CD4-positive, alpha-beta T cell treated with Interleukin-12 subunit alpha and Interleukin-12 subunit beta, for 1 hour (primary cell): ENCODE measurements at regions not wholly inside any gene's neighbourhood (a gene's known extent, or its start where the extent isn't known, plus 50 kb on each side); places are given as distances from the start of the nearest gene placed in this dataset.
"Not testable (repeated sequence)": the region's sequence is repeated elsewhere in the genome, so short reads cannot be mapped to it uniquely, and the experiment has no call there.

ENCODE experiments used
- DNase-seq: peaks from one replicate; pipeline ENCODE4 v3.0.0-alpha.2; 2020

DNA sequence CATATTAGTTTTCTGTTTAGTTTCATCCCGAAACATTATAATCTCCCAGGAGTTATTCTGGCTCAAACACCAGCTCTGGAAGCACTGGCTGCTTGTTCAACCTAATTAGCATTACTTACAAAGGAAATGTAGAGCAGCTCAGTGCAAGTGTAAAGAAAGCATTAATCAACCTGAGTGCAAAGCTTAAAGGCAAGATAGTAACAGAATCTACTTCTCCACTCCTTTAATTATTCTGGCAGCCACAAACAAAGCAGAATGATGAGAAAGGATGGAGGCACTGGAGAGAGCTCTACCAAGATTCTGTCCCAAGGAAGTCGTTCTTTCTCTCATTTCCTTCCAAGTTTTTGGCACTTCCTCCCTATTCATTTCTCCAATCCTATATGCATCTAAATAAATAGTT lies 1384.0 kb downstream of the ZPLD1 start:
- no peak for DNase-seq

DNA sequence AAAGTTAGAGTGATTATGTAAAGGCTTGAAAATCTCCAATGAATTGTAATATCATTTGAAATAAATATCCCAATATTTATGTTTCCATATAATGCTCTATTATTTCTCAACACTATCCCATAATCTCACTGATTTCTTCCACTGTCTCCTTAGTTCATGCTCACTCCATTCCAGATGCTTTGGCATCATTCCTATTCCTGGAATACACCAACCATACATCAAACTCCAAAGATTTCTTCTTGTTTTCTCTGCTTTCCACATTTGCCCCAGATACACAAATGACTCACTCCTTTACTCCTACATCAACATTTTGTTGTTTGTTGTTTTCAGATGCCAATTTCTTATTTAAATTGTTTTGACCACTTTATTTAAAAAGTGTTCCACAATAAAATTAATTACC lies 1390.8 kb downstream of the ZPLD1 start:
- DNase-seq: no peak

DNA sequence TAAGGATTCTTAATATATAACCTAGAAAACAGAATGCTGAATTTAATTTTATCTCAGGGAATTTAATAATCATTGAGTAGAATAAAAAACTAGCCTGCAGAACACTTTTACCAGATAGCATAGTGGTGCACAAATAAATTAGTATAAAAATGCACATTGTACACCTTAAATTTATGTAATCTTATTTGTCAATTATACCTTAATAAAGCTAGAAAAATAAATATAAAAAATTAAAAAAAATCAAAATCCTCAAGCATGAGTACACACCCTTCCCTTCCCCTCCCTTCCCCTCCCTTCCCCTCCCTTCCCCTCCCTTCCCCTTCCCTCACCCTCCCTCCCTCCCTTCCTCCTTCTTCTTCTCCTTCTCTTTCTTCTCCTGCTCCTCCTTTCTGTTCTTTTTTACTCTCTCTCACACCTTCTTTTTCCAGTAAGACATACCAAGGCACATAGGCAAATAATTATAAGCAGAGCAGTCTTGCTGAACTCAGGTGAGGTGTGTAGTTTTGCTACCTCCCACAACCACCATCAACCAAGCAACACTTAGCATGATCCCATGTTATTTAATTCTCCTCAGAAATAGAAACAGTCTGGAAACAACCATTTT lies 1395.0 kb downstream of the ZPLD1 start:
- DNase-seq: no peak

DNA sequence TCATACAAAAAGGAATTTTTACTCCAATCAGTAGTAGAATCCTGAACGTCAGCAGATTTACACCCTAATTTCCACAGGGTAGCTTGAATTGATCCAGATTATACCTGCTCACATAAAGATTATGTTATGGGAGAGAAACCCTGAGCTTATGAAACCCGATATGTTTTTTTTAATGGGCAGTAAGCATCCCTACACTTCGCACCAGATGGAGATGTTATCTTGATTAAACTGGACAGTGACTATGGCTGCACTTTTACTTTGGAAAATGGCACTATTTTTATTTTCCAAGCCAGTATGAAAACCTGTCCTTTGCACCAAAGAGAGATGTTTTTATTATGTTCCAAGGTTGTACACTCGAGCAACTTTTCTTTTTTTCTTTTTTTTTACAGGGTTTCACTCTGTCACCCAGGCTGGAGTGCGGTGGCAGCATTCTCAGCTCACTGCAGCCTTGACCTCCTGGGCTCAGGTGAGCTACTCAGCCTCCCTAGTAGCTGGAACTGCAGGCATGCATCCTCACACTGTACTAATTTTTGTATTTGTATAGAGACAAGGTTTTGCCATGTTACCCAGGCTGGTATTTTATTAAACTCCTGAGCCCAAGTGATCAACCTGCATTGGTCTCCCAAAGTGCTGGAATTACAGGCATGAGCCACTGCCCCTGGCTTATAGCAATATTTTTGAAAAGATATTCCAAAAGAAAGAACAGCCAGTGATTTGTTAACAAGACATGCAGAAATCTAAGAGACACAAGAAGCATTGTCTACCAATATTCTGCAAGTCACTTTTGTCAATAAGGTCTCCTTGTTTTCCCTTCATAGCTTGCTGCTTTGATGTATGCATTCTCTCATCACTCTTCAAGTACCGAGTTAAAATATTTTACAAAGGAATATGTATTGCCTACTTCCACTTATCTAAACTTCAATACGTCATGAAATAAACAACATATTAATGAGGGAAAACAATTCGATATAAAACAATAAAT lies 1412.6 kb downstream of the ZPLD1 start:
- DNase-seq: no peak

DNA sequence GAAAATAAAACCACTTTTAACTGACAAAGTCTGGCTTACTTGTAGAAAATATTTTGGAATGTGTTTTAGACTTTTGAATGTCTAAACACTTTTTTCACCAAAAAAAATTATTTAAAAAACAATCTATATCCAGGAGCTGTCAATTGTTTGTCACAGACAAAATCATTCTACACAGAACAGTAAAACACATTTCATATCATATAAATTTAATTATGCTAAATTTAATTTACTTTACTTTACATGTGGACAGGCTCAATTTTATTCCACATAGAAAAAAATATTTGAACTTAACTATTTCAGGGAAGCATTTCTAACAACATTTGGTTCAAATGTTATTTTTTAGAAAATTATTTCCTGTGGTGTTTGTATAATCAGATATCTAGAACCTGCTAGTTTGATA lies 1417.0 kb downstream of the ZPLD1 start:
- no peak for DNase-seq

DNA sequence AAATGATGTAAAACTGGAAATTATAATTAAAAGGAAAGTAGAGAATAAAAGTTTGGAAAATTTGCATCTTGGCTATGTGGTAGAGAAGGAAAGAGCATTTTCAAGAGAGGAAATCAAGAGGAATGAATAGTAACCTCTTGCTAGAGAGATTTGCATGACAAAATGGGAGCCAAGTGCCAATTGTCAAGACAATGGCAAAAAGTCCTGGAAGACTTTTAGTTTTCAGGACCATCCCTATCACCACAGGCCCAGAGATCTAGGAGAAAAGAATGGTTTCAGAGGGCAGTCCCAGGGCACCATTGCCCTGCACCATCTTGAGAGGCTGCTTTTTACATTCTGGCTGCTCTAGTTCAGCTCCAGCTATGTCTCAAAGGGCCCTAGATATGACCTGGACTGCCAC lies 1427.6 kb downstream of the ZPLD1 start:
- no peak for DNase-seq

DNA sequence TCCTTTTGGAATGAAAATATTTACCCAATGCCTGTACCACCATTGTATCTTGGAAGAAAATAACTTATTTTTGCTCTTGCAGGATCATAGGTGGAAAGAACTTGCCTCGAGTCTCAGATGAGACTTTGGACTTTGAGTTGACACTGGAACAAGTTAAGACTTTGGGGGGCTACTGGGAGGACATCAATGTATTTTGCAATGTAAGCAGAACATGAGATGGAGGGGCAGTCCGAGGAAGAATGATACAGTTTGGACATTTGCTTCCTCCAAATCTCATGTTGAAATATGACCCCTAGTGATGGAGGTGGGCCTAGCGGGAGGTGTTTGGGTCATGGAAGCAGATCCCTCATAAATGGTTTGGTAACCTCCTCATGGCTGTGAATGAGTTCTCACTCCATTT lies 1428.6 kb downstream of the ZPLD1 start:
- DNase-seq: no peak

DNA sequence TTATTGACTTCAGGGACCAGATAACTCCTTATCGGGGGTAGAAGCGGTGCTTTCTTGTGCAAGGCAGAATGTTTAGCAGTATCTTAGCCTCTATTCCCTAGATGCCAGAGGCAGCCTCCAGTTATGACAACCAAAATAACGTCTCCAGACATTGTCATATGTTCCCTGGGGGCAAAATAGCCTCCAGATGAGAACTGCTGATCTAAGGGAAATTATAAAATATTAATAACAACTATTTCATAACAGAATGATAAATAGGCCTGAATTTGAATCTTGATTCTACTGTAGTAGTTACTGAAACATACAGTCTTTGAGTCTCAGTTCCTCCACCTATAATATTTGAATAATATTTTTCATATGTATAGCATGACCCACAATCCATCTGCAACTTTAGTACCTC lies 1431.3 kb downstream of the ZPLD1 start:
- DNase-seq: no peak

DNA sequence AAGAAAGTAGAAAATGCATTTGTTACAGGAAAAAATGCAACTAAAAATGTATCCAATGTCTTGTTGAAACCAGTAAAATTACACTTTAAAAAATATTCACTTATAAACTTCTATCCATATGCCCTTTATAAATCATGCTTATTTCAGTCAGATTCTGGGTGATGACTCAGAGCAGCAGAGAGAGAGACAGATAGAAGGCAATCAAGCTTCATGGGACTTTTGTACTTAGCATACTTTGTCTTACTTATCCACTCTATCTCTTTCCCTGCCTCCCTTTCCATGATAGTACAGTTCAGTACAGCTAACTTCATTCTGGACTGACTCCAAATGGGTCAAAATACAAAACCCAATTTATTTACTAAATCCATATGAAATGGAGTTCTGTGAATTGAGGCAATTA lies 1438.2 kb downstream of the ZPLD1 start:
- DNase-seq: no peak

DNA sequence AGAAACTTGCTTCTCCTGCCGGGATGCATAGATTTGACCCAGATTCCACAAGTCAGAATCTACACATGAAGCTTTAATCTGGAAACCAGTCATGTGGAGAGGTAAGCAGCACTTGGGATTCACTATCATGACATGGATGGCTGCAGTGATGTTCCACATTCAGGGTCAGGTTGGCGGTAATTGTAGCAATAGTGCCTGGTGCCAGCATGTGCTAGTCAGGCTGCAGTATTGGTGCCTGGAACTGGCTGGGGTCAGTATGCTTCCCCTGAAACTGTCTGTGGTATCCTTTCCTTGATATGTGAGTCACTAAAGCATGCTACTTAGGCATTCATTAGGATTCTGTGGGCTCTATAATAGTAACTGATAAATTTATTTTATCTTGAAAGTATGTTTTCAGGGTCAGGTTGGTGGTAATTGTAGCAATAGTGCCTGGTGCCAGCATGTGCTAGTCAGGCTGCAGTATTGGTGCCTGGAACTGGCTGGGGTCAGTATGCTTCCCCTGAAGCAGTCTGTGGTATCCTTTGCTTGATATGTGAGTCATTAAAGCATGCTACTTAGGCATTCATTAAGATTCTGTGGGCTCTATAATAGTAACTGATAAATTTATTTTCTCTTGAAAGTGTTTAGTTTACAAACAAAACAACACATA lies 1439.2 kb downstream of the ZPLD1 start:
- no peak for DNase-seq

DNA sequence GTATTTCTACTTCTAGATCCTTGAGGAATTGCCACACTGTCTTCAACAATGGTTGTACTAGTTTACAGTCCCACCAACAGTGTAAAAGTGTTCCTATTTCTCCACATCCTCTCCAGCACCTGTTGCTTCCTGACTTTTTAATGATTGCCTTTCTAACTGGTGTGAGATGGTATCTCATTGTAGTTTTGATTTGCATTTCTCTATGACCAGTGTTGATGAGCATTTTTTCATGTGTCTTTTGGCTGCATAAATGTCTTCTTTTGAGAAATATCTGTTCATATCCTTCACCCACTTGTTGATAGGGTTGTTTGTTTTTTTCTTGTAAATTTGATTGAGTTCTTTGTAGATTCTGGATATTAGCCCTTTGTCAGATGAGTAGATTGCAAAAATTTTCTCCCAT lies 1447.0 kb downstream of the ZPLD1 start:
- not testable (repeated sequence) for DNase-seq

DNA sequence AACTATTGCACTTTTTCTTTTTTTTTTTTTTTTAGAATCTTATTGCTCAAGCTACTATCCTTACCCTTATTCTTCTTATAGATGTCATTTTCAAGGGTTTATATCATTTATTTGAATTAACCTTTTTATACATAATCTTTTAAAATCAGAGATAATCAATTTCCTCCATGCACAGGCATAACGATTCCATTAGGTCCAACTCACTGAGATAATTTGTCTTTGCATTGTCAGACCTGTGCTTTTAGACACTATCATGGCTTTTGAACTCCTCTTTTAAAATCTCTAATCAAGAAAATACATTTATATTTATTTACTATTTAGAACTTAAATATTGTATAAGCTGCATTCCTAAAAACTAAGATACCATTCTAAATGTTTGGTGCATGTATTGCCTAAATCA lies 1454.9 kb downstream of the ZPLD1 start:
- DNase-seq: no peak

DNA sequence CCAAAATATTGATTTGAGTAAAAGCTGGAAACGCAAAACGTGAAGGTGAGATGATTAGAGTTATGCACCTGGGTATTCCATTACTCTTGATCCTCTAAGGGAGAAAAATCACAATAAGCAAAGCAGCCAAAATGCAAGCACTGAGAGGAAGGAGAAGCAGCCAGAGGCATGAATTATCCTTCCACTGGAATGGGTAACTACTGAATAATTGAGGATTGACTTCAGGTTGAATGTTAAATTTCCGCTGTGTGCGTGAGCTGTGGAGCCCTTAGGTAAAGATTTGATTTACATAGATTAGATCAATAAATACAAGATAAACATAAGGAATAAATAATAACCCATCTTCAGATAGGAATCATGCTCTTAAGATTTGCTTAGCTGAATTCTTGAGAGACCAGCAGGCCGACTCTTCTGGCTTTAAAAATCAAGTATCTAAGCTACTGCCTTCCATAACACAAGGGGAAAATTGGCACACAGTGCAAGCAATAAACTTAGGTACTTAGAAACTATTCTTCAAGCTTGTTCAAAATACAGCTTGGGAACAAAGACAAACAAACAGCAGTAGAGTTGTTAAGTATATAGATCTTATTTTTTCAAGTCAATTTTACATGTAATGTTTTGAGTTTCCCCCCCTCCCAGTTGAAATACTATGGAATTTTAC lies 1459.5 kb downstream of the ZPLD1 start:
- no peak for DNase-seq

DNA sequence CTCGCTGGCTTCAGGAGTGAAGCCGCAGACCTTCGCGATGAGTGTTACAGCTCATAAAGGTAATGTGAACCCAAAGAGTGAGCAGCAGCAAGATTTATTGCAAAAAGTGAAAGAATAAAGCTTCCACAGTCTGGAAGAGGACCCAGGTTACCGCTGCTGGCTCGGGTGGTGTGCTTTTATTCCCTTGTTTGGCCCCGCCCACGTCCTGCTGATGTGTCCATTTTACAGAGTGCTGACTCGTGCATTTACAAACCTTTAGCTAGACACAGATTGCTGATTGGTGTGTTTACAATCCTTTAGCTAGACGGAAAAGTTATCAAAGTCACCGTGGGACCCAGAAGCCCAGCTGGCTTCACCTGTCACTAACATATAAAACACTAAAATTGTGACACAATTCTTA lies 1464.5 kb downstream of the ZPLD1 start:
- no peak for DNase-seq

DNA sequence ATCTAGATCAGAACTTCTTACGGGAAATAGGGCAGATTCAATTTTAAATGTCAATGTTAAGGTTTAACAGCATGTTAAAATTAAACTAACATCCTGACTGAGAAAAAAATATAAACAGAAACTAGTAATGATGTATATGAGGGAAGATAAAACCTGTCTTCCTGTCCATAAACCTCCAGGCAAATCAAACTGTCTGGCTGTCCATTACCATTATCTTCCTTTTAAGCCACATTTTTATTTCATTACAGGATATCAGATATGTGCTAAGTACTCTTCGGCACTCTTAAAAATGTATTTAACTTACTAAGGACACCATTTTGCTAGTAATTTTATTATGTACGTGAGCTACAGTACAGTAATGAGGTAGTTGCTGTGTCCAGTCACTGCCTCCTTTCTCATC lies 1461.7 kb upstream of the ALCAM start:
- DNase-seq: no peak

DNA sequence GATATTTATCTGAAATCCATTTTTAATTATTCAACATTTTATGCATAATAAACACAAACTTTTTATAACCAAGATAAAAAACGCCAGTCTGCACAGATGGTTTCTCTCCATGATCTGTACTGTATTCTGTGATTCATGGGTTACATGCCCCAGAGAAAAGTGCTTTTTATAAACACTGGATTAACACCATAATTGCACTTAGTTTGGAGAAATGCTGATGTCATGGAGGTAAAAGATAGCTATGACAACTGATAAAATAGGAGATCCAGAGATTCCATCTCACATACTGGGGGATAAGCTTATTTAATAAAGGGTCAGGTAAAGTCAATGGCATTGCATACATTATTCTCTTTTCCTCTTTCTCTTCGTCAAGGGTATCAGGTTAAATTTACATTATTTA lies 1460.4 kb upstream of the ALCAM start:
- DNase-seq: no peak

DNA sequence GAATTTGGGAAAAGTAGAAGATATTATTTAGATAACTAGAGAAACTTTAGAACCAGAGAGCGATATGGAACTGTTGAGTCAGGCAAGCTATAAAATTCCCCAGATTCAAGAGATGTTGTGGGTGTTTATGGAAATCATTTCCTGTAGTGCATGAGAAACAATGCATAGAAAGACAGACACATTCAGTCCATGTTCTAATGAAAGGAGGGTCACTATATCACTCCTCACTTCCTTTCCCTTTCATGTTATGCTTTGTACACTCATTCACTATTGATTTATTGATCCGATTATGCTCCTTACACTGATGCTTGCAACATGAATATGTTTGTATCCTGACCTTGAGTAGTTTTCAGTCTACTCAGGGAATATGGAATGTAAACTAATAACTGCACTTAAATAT lies 1459.9 kb upstream of the ALCAM start:
- DNase-seq: no peak

DNA sequence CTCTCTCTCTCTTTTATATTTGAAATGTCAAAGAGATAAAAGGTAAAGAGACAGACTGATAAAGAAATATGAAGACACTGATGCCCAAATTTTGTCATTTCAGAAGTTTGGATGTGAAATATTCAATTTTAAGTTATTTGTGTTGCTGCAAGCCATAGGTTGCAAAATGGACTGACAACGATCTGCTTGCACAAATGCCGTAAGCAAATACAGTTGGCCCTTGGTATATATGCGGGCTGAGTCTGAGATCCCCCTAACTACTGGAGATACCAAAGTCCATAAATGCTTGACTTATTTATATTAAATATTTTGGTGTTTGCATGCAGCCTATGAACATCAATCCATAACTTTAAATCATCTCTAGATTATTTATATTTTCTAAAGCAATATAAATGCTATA lies 1459.1 kb upstream of the ALCAM start:
- no peak for DNase-seq

DNA sequence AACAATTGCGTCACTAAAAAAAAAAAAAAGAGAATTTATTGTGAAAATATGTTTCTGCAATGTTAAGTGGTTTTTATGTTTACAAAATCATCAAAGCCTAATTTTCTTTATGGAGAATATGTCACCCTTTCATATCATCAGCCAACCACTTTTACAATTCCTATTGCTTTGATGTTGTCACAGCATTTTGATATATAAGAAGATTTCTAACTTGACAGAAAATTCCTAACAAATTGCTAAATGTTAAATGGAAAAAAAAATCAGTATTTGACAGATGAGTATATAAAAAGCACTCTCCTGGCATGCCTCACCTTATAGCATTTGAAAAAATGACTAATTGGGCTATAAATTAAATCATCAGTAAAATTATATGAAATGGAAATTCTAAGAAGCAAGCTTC lies 1457.3 kb upstream of the ALCAM start:
- no peak for DNase-seq

DNA sequence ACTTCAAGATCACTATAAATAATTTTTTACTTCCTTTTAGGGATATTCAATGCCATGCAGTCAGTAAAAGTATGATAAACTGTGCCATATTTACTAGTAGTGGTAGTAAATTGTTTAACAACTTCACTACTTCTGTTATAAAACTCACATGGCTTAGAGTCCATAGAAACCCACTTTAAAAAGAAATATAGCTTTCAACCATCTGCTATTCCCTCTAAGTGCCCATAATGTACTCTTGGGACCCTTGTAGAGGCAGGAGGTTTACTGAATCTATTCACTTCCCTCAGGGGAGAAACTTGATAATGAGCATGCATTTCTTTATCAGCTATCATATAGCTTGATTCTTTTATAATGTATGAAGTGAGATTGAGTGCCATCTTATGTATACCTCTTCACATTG lies 1448.4 kb upstream of the ALCAM start:
- DNase-seq: no peak

DNA sequence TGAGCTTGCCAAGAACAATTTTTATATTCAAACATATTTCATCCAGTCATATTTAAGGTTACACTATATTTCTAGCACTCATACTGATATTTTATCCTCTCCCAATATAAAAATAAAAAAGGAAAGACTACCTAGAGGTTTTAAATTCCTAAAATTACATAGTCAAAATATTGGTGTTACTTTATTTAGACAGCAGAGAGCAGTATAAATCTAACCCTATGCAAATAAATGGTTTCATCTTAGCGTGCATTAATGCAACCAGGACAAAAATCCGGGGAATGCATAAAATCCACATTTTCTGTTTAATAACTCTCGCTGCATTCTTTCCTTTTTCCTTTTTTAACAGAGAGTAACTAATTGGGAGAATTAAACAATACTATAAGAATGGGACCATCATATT lies 1447.4 kb upstream of the ALCAM start:
- DNase-seq: no peak

DNA sequence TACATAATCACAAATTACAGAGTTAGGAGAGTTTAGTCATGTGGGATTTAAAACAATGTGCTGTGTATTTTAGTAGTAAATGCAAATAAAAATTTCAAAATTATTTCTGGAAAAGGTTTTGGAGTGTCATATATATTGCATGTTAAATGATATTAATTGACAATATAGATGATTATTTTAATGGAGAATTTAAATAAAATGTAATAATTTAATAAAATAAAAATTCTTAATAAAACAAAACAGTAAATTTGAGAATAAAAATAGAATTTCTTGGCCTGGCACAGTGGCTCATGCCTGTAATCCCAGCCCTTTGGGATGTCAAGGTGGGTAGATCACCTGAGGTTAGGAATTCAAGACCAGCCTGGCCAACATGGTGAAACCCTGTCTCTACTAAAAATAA lies 1442.8 kb upstream of the ALCAM start:
- DNase-seq: no peak

DNA sequence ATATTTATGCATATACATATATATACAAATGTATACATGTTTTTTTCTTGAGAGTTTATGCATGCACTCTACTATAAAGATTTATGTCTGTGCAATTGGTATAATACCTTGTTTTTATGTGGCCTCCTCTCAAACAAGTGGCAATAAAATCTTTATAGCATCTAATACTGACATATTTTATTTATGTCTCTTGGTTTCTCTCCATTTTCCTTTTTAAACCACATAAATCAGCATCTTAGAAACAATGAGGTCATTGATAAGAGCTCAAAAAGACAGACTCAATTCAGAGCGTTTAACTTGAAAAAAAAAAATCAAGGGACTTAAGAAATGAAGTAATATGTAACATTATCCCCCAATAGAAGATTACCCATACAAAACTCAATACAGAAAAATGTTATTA lies 1442.2 kb upstream of the ALCAM start:
- no peak for DNase-seq

DNA sequence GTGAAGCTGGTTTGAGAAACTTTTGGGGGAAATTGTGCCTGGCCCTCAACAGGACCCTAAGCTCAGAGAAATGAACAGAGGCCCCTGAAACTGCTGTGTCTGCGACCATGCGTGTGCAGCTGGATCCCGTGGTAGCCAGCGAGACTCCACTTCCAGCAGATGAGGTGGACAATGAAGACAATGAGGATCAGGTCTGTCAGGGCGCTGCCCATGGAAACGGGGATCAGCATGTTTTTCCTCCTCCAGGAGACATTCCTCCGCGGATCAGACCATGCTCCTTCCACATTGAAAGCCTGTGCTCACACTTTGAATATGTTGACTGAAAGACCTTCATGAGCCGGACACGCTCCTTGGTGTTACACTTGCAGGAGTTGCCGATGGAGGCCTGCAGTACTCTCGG lies 1439.8 kb upstream of the ALCAM start:
- DNase-seq: no peak
